GM12878 (cell line): ENCODE measurements at regions not wholly inside any gene's neighbourhood (a gene's known extent, or its start where the extent isn't known, plus 50 kb on each side); places are given as distances from the start of the nearest gene placed in this dataset.

Experiments used
- ATF2 ChIP-seq: IDR thresholded peaks from 2 replicates; pipeline ENCODE4 v1.6.1; 2012; ENCODE audit warnings: low read length, inconsistent platforms
- CUX1 ChIP-seq: IDR thresholded peaks from 2 replicates; pipeline ENCODE4 v1.6.1; 2012; ENCODE audit warnings: improper control_type of control experiment, low read depth, low read length; ENCODE audit not compliant: insufficient replicate concordance
- PBX3 ChIP-seq: IDR thresholded peaks from 2 replicates; pipeline ENCODE4 v1.6.1; 2011; ENCODE audit warnings: mild to moderate bottlenecking, low read depth, low read length, moderate library complexity; ENCODE audit not compliant: insufficient replicate concordance
- REST ChIP-seq: IDR thresholded peaks from 2 replicates; pipeline ENCODE4 v1.6.1; 2012; ENCODE audit warnings: mild to moderate bottlenecking, low read depth, low read length
- SIX5 ChIP-seq: IDR thresholded peaks from 2 replicates; pipeline ENCODE4 v1.6.1; 2011; ENCODE audit warnings: mild to moderate bottlenecking, low read depth, low read length, moderate library complexity; ENCODE audit not compliant: severe bottlenecking
- SMARCA5 ChIP-seq: fragments of 450-650 bp; IDR thresholded peaks from 2 replicates; pipeline ENCODE4 v1.6.1; 2017; ENCODE audit warnings: mild to moderate bottlenecking

DNA sequence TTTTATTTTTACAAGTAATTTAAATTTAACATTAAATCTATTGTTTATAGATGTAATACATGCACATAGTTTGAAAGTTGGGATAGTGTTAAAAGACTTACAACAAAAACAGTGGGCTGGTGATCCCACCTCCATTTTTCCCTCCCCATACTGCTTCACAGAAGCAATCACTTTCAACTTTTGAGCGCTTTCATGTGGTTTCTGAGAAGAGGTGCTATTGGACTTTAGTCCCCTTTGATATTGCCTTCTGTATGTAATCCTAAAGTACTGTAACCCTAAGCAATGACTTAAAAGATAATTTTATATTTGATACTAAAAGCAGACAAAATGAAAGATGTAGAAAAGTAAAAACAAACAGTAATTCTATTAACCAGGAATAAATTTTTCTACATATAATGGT is 88.1 kb upstream of the FAM171A1 start (continued):
- TF ChIP-seq SIX5 (no peak), CUX1 (no peak), REST (no peak), SMARCA5 (no peak), ATF2 (no peak), PBX3 (no peak)
